Esophagus squamous epithelium (tissue), 4 donors: ENCODE measurements at regions not wholly inside any gene's neighbourhood (a gene's known extent, or its start where the extent isn't known, plus 50 kb on each side); places are given as distances from the start of the nearest gene placed in this dataset.

Experiments used
- CTCF ChIP-seq, 6 experiments: fragments of 450-650 bp in 4 of 6; fragments of 200-600 bp in 2 of 6; sonication (generic) in 2 of 6; IDR thresholded peaks; one replicate each; pipeline ENCODE4 v1.5.1; 2016 to 2019; ENCODE audit warnings: antibody characterized with exemption in 6 of 6, mild to moderate bottlenecking in 4 of 6, moderate library complexity in 4 of 6
- POLR2A ChIP-seq, 4 donors: fragments of 450-650 bp; IDR thresholded peaks; one replicate each; pipeline ENCODE4 v1.6.1; 2017; ENCODE audit warnings: antibody characterized with exemption in 4 of 4, mild to moderate bottlenecking in 4 of 4, moderate library complexity in 3 of 4

- TF ChIP-seq CTCF (IDR thresholded peaks at IDR 0.05) (no peak), POLR2A (IDR thresholded peaks at IDR 0.05) (no peak)
Observed at GRCh38 chr18:73859837-73860397, 287.7 kb downstream of the FBXO15 start.
